ENCODE measurements at regions not wholly inside any gene's neighbourhood (a gene's known extent, or its start where the extent isn't known, plus 50 kb on each side); places are given as distances from the start of the nearest gene placed in this dataset.

- no peak for DNase-seq
Observed at GRCh38 chr2:8193686-8194615, 487.9 kb upstream of the ID2 start.

GRCh38 chr2:8195784-8196183 is 486.1 kb upstream of the ID2 start:
- DNase-seq = no peak

GRCh38 chr2:8196316-8196715 is 485.5 kb upstream of the ID2 start:
- DNase-seq = no peak

DNA sequence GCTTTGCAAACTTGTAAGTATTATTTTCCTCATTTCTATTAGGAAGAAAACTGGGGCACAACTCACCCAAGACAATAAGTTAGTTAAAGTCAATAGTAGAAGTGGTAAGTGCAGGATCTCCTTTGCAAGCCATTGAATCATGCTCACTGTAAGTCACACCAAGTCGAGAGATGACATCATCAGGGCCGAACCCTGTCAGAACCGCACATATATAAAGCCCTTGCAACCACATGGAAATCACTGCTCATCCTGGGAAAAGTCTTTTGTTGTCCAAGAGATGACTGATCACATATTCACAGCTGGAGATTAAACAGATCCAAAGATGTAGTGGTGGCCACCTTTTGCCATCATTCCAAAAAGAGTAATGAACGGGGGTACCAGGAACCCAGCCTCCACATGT is 484.8 kb upstream of the ID2 start:
- no peak for DNase-seq

DNA sequence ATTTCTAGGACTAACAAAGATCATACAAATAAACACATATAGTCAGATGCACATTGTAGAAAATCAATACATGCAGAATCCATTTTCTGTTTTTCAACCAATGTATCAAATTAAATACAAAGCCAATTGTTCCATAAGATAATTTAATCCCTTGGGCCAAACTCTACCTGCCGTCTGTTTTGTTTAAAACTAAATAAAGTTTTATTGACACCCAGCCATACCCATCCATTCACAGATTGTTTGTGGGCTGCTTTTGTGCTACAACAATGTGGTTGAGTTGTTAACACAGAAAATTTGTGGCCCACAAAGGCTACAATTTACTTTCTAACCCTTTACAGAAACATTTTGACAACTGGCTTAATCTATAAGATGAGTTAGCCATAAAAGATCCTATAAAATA is 484.0 kb upstream of the ID2 start:
- no peak for DNase-seq

DNA sequence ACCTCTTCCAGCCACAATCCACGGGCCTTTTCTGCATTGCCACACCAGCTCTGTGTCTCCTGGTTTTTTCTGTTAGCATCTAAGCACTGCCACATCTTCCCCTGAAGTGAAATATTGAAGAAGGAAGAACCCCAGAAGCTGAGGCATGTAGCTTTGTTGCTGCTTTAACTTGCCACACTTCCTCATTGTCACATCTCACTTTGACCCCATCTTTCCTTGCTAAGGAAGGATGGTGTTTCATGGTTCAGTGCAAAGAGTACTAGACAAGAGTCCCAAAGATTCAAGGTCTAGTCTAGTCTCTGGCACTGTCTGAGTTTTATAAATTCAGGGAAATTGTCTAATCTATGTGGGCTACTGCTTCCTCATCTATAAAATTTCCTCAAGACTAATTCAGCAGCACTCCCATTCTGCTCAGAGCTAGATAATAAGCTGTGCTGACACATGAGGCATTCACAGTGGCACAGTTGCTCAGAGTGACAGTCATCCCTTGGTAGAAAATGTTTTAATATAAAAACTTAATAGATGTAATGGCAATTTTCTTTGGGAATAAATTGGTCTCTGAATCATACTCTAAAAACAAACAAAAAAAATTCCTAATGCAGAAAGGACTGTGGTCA is 483.0 kb upstream of the ID2 start:
- DNase-seq = no peak

DNA sequence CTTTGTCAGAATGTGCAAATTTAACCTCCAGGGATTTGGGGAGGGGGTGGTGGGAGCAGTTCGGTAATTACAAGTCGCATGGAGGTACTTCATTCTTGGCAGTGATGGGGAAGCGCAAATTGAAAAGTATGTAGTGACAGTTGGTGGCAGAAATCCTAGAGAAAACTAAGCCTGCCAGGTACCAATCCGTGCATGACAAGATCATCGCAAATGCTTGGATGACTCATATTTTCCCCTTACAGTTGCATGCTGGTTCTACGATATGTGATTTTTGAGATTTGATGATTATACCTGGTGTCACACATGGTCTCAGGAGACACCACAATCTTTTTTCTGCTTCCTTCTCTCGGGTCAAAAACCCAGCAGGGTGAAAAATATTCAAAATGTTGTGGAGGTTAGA is 479.7 kb upstream of the ID2 start:
- no peak for DNase-seq

DNA sequence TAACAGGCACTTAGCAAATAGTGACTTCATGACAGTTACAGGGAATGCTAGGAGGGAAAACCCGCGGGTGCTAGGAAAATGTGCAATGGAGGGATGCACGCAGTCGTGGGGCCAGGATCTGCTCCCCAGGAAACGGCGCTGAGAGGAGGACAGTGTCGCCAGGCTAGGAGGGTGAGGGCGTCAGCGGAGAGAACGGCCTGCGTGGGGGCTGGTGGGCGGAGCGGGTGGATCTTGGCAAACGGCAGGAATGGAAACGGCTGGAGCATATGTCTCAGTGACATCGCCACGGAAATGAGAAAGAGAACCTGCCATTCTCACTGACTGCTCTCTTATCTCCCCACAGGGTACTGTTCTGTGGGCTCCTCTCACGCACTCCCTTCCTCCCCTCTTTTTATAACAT is 478.5 kb upstream of the ID2 start:
- DNase-seq = no peak

GRCh38 chr2:8204711-8205110 is 477.1 kb upstream of the ID2 start:
- no peak for DNase-seq

DNA sequence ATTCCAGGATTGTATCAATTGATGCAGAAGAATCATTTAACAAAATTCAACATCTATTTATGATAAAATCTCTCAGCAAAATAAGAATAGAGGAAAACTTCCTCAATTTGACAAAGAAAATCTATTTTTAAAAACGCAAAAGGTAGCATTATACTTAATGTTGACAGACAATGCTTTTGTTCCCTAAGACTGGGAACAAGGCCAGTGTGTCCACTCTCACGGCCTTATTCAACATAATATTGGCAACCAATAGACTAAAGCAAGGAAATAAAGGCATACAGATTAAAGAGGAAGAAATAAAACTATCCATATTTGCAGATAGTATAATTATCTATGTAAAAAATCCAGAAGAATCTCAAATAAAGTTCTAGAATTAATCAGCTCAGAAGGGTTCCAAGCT is 472.4 kb upstream of the ID2 start:
- DNase-seq = no peak

GRCh38 chr2:8211384-8211783 is 470.5 kb upstream of the ID2 start:
- DNase-seq = no peak

GRCh38 chr2:8212239-8212638 is 469.6 kb upstream of the ID2 start:
- DNase-seq = no peak

- DNase-seq = no peak
Observed at GRCh38 chr2:8214036-8214615, 467.7 kb upstream of the ID2 start.

DNA sequence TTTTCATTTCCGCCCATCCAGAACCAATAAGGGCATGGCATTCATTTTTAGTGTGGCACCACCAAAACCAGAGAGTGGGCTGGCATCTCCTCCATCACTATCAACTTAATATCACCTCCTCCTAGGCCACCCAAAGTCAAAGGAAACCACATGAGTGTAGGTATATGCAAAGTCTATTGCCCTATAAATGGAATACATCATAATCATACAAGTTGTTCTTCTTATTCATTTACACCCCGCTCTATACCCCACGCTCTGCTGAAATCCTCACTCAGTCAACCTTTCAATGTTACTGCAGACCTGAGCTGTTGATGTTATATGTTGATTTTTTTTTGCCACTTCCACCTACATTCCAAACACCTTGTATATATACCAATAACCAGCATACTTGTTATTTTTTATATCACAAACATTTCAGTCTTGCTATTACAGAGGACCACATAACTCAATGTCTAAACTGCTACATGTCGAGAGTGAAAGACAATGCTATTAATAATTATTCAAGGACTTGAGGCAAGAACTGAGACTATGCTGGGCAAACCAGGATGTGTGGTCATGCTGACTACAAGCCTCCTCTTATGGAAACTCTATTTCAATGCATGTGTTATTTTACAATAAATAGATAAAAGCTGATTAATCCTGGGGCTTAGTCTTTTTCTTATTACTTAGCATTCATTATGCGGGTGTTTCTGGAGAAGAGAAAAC is 466.5 kb upstream of the ID2 start:
- DNase-seq = no peak

DNA sequence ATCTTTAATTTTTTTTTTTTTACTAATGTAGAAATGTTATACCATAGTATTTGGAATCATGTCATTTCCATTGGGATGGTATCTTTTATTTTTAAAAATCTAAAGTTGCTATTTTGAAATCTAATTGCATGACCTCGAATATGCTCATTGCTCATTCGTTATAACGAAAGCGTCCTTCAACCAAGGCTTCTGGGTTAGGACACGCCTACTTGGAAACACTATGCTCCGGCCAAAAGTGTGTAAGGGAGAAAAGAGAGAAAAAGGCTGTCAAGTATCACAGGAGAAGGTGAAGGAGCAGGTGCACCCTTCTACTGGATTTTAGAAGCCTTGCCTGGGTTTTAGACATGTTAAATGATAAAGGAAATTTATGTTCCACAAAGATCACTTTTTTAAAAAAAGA is 465.9 kb upstream of the ID2 start:
- DNase-seq = no peak

GRCh38 chr2:8216397-8216796 is 465.5 kb upstream of the ID2 start:
- DNase-seq = no peak

DNA sequence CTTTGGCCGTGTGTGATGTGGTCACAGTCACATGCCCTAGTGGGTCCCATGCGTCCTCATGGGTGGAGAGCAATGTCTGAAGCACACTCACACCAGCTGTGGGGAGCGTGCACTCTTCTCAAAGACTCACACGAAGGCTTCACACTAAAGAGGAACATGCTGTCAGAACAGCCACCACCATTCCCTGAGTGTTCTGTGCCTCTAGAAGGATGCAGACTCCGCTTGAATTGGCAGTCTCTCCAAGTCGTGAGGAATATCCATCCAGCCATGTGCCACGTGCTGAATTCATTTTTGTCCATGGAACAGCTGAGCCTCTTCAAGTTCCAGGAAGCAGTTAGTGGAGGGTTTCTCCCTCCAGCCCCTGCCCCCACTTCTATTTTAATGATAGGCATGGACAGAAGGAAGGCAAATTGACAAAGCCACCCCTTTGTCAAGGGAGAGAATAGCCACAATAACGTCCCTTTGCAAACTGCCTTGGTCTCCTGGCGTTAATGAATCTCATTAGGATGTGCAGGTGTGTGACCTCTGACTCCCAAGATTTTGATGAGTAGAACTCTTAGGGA is 464.3 kb upstream of the ID2 start:
- no peak for DNase-seq

- DNase-seq = no peak
Observed at GRCh38 chr2:8219096-8219495, 462.8 kb upstream of the ID2 start.

DNA sequence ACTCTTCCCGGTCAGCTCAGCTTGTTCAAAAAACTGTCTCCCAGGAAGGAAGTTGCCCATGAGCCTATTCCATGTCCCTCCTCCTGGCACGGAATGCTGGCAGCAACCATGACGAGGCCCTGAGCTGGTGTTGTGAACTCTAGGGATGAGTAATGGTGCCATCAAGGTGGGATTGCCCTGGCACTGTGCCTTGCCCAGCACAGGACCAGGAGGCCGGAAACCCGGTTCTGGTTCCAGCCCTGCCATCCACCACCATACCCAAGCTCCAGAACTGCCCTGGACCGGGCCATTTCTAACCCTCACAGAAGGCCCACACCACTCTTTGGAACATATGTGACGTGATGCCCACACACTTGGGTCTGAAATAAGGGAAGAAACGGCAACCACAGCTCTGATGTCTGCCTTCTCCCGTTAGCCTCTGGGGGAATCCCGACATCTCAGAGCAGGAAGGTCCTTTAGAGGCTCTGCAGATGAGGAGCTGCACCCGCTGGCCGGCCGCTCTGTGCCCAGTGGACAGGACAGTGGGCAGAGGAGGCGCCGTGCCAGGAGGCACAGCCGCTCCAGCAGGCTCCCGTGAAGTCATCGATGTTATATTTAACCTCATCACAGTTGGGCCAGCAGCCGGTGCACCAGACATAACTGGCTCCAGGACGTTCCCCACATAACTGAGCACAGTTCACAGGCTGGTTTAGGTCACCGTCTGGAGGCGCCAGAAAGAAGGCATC is 462.1 kb upstream of the ID2 start:
- no peak for DNase-seq

- no peak for DNase-seq
Observed at GRCh38 chr2:8222979-8223694, 458.7 kb upstream of the ID2 start.

GRCh38 chr2:8223695-8224346 is 458.0 kb upstream of the ID2 start:
- DNase-seq = no peak
